GM19455 (cell line): ENCODE measurements at regions not wholly inside any gene's neighbourhood (a gene's known extent, or its start where the extent isn't known, plus 50 kb on each side); places are given as distances from the start of the nearest gene placed in this dataset.
"Not testable (repeated sequence)": the region's sequence is repeated elsewhere in the genome, so short reads cannot be mapped to it uniquely, and the experiment has no call there.

ENCODE experiments used
- ATAC-seq: cut with Tn5 transposase; IDR thresholded peaks from one replicate; pipeline ENCODE4 v1.9.1; 2021; ENCODE audit not compliant: unreplicated experiment

- no peak for ATAC-seq
Measured at GRCh38 chr4:124997124-124997523, 284.6 kb upstream of the ANKRD50 start.

DNA sequence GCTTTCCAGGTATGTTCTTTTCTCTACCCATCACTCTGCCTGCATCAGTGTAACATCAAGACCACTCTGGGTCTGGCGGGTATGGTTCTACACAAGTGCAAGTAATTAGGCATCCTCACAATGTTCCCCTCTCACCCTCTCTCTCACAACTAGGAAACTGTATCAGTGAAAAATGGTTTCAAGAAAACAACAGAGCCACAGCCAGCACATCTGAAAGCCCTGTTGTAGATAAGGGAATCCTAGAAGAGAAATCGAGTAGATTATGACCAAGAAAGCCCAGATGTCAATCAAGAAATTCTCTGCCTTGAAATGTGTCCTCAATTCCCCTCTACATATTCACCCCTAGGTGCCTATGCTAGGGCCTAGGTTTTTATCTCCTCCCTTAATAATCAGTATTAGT, 281.3 kb upstream of the ANKRD50 start:
- ATAC-seq, result no peak

GRCh38 chr4:124990398-124990797, 277.9 kb upstream of the ANKRD50 start:
- ATAC-seq, result no peak

- no peak for ATAC-seq
Measured at GRCh38 chr4:124980276-124980752, 267.8 kb upstream of the ANKRD50 start.

GRCh38 chr4:124978536-124978935, 266.0 kb upstream of the ANKRD50 start:
- not testable (repeated sequence) for ATAC-seq

GRCh38 chr4:124977045-124977444, 264.5 kb upstream of the ANKRD50 start:
- no peak for ATAC-seq

DNA sequence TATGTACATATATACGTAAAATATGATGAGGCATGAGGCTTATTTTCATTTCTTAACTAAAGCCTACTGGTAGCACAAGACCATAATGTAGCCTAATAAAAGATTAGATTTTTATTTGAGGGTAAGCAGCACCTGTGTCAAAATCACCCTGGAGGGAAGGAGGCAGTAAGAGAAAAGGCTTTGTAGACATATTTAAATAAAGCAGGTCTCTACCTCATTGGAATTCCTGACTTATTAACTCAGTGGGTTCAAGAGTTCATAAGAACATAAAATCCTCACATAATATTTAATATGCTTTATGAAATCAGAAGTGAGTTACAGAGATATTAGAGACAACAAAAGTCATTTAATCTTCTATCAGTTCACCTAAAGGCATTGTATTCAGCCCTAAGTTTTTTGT, 261.6 kb upstream of the ANKRD50 start:
- no peak for ATAC-seq

- ATAC-seq, result no peak
Measured at GRCh38 chr4:124973716-124974115, 261.2 kb upstream of the ANKRD50 start.

DNA sequence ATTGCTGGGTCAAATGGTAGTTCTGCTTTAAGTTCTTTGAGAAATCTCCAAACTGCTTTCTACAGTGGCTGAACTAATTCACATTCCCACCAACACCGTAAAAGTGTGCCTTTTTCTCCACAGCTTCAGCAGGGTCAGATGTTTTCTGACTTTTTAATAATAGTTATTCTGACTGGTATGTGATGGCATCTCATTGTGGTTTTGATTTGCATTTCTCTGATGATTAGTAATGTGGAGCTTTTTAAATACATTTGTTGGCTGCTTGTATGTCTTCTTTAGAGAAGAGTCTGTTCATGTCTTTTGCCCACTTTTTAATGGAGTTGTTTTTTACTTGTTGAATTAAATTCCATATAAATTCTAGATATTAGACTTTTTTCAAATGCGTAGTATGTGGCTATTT, 257.5 kb upstream of the ANKRD50 start:
- no peak for ATAC-seq

- ATAC-seq, result no peak
Measured at GRCh38 chr4:124965497-124965891, 253.0 kb upstream of the ANKRD50 start.

DNA sequence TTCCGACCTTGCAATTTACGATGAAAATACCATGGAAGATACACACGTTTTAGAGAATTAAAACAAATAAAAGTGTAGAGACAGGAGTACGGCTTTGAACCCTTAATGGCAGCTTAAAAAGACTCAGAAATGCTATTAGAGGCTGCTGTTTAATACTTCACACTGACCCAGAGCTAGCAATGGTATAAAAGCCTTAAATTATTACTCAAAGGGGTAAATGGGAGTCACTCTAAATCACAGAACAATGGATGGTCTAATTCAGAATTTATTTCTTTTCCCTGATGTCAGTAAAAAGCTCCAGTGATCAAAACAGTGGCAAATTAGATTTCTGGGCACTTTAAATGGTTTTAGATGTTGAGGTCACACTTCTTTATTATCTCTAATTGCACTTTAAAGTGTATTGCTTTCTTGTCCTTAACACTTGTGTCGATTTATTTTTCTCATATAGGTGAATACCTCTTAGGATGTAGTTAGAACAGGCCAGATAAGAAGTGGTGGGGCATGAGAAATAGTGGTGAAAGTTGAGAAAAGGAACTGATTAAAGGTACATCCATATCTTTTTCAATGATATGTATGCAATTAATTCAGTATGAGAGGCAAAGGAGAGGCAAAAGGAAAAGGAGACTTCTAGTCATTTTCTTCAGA, 252.4 kb upstream of the ANKRD50 start:
- no peak for ATAC-seq

- no peak for ATAC-seq
Measured at GRCh38 chr4:124964251-124964650, 251.7 kb upstream of the ANKRD50 start.

DNA sequence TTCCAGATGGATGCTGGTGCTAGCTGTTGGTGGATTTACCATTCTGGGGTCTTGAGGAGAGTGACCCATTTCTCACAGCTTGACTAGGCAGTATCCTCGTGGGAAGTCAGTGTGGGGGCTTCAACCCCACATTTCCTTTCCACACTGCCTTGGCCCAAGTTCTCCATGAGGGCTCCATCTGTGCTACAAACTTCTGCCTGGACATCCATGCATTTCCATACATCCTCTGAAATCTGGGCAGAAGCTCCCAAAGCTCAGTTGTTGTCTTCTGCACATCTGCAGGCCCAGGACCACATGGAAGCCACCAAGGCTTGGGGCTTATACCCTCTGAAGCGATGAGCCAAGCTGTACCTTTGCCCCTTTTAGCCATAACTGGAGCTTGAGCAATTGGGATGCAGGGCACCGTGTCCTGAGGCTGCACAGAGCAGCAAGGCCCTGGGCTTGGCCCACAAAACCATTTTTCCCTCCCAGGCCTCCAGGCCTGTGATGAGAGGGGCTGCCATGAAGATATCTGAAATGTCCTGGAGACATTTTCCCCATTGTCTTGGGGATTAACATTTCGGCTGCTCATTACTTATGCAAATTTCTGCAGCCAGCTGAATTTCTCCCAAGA, 248.7 kb upstream of the ANKRD50 start:
- ATAC-seq, result no peak

DNA sequence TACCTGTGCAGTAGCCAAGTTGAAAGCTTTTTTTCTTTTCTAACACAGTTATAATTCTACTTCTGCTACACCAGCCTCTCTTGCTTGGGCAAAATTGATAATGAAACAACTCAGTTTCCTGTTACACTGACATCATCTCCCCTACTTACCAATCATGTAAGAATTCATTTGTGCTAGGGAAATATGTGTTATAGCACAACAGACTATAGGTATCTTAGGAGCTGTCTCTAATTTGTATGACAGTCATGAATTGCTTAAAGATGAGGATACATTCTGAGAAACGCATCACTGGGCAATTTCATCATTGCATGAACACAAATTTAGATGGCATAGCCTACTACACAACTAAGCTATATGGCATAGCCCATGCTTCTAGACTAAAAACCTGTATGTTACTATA, 246.3 kb upstream of the ANKRD50 start:
- ATAC-seq, result no peak

DNA sequence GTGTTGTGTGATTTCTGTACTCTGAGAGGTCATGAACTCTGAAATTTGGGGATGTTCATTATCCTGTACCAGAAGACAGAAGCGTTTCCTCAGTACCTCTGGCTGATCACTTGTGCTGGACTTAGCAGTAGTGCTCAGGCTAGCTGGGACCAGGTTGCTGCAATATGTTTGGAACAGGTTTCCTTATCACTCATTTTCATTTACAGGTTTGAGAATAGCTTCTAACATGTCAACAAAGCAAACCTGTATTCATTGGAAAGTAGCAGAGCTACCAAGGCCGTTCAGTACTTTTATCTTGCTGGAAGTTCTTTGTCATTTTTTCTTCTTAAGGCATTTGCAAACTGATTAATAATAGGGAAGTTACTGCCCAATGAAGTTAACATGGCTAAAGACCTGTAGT, 242.9 kb upstream of the ANKRD50 start:
- ATAC-seq, result no peak

DNA sequence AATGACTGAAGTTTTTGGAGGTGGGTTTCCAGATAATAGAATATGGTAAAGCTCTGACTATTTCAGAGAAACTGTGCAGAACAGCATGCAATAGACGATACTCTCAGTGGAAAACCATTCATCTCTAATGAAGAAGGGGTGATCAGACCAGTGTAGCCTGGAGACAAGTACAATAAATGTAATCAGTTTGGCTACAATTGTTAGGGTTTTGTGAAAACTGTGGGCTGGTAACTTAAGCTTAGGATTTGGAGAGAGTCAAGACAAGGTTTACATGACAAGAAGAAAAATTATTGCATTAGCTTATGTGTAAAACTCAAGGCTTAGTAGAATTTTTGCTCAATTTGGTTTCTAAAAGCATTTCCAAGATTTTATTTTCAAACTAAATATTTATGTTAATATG, 241.5 kb upstream of the ANKRD50 start:
- ATAC-seq, result no peak

DNA sequence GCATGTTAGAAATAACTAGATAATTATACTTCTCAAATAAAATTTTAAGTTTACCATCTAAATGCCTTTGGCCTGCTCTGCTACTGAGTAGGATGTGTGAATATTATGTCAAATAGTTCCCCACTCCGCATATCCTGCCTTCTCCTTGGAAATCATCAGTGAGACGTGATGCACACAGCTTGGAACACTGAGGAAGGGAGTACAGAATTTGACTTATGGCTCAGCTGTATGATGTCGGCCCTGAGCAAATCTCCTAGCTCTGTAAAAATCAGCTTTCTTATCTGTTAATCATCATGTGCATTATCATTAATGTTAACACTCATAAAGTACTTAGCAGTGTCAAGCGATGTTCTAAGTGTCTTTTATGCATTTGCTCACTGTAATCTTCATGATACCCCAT, 241.0 kb upstream of the ANKRD50 start:
- ATAC-seq, result no peak

GRCh38 chr4:124953061-124953460, 240.5 kb upstream of the ANKRD50 start:
- ATAC-seq, result no peak

GRCh38 chr4:124952601-124953000, 240.1 kb upstream of the ANKRD50 start:
- no peak for ATAC-seq

GRCh38 chr4:124948976-124949597, 236.6 kb upstream of the ANKRD50 start:
- no peak for ATAC-seq

DNA sequence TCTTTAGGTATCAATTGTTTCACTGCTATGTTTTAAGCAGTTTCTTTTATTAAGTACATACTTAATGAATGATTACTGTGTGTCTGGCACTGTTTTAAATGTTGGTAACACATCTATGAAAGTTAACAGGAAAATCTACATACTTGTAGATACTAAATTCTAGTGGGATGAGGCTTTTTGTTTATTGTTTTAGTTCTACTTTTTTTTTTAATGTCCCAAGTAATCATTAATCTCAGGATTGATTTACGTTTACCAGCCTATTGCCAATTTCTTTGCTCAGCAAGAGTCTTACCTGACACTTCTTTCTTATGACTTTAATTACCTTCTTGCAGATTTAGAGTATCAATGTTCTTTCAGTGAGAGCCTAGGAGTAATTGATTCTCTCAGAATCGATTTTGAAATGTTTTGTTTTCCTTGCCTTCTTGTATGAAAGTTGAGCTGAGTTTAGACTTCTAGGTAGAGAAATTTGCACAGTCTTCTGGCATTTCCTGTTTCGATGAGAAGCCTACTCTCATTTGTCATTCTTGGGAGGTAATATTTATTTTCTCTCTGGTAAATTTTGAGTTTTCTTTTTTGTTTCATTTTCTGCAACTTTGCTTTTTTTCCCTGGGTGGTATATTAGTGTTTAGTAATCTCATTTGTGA, 235.2 kb upstream of the ANKRD50 start:
- no peak for ATAC-seq

DNA sequence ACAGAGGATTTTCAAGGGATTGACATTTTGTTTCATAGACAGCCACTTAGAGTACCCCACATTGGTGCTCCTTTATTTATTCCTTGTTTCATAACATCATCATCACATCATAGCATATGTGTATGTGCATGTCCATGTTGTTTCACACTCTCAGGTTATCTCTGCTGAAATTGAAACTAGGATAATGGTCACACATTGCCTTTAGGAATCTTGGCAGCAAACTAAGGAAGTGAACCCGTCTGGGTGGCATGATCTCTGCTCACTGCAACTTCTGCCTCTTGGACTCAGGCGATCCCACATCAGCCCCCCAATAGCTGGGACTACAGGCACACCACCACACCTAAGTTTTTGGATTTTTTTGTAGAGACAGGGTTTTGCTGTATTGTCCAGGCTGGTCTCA, 234.2 kb upstream of the ANKRD50 start:
- ATAC-seq, result no peak
